ENCODE measurements at regions not wholly inside any gene's neighbourhood (a gene's known extent, or its start where the extent isn't known, plus 50 kb on each side); places are given as distances from the start of the nearest gene placed in this dataset.

DNA sequence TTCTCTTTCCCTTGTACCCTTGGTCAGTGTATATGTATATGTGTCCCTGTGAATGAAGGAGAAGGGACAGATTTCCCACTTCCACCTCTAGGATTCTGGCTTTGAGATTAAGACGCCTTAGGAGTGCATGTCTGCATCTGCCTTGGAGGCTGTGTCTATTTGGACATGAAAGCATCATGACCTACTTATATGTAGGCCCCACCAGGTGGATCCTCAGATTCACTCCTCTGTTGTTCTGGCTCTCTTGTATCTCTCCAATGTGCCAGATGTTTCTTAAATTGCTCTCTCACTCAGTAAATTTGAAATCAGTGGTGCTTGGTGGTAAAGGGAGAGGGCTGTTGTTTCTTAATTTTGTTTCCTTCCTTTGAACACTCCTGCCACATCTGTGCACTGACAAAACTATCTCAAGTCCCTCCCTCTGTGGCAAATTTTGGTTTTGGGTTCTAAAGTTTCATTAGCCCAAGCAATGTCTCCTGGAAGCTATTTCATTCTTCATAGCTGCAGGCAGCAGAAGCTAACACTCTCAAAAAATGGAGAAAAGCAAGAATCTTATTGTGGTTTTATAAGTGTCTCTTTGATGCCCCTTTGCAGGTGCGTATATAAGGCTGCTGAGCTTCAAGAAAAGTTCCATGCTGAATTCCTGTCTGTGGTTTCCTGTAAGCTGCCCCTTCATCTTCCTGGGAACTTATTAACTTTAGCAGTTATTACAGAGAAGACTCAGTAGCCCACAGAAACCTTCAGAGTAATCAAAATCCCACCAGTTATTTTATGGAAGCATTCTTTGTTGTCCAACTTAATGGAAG lies 179.7 kb upstream of the SETBP1 start:
- H3K9me3 ChIP-seq (ENCODE audit: control insufficient read depth, insufficient read depth, low read depth, low read length): no peaks in the 10 kb centered on the region
- H3K36me3 ChIP-seq (ENCODE audit: control insufficient read depth in 2 of 2, insufficient read depth in 1 of 2, low read length in 2 of 2): no peaks in the 10 kb centered on the region
- ChIA-PET CTCF (interaction anchor here (0.6 kb wide), 1 partner anchor 930 kb away, joined by 3 read pairs; no protein-coding TSS in a partner anchor), POLR2A (no interaction called here)
- no peak overlapping the region for H3K27ac ChIP-seq (ENCODE audit: extremely low read depth, low read depth, low read length)
- no peaks in the 10 kb centered on the region for H3K4me1 ChIP-seq (ENCODE audit: control insufficient read depth, insufficient read depth, low read length)
- no peak for TF ChIP-seq ZNF768 (tag by site-specific recombination; IDR thresholded peaks at IDR 0.05)
- TF ChIP-seq ZNF132 (tag by site-specific recombination; IDR thresholded peaks at IDR 0.05; ENCODE audit: borderline replicate concordance): no peak
- TF ChIP-seq ZNF510 (tag by site-specific recombination; IDR thresholded peaks at IDR 0.05; ENCODE audit: insufficient replicate concordance): no peak
- TF ChIP-seq ZNF701 (tag by site-specific recombination; IDR thresholded peaks at IDR 0.05): no peak
- TF ChIP-seq ZBTB10 (tag by site-specific recombination; IDR thresholded peaks at IDR 0.05): no peak
- no peak for TF ChIP-seq ZNF391 (tag by site-specific recombination; IDR thresholded peaks at IDR 0.05; ENCODE audit: borderline replicate concordance, low read depth)
- no peak for TF ChIP-seq ZNF660 (tag by site-specific recombination; IDR thresholded peaks at IDR 0.05)
- TF ChIP-seq ZNF76 (tag by site-specific recombination; IDR thresholded peaks at IDR 0.05; ENCODE audit: borderline replicate concordance, low read depth): no peak
- H3K4me3 ChIP-seq (ENCODE audit: low read depth, low read length): no peak overlapping the region

DNA sequence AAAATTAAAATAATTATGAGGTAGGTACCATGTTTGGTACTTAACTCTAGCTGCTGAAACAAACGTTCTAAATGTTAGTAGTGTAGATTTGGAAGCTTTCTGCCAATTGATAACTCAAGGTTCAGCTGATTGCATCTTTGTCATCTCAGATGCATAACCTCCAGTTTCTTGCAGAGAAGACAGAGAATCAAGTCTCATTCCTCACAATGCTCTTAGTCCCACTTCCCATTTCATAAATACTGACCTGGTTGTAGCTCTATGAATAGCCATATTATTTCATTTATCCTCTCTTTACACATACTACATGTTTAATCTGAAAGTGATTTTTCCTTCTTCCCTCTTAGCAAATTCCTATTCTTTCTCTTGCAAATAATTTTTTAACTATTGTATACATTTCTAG lies 178.5 kb upstream of the SETBP1 start:
- no peak overlapping the region for H3K27ac ChIP-seq (ENCODE audit: extremely low read depth, low read depth, low read length)
- H3K4me3 ChIP-seq (ENCODE audit: low read depth, low read length): no peak overlapping the region
- POLR2A ChIA-PET: no interaction called here
- H3K9me3 ChIP-seq (ENCODE audit: control insufficient read depth, insufficient read depth, low read depth, low read length): no peaks in the 10 kb centered on the region
- CTCF ChIA-PET: interaction anchor here (0.7 kb wide), 1 partner anchor 29 kb away, joined by 3 read pairs; no protein-coding TSS in a partner anchor
- H3K36me3 ChIP-seq (ENCODE audit: control insufficient read depth in 2 of 2, insufficient read depth in 1 of 2, low read length in 2 of 2): no peaks in the 10 kb centered on the region
- no peaks in the 10 kb centered on the region for H3K4me1 ChIP-seq (ENCODE audit: control insufficient read depth, insufficient read depth, low read length)
- no peak for TF ChIP-seq ZNF596 (tag by site-specific recombination; IDR thresholded peaks at IDR 0.05)
- no peak for TF ChIP-seq ZNF555 (tag by site-specific recombination; conservative IDR thresholded peaks at IDR 0.05)
- TF ChIP-seq ZBTB48 (tag by site-specific recombination; IDR thresholded peaks at IDR 0.05): no peak
- no peak for TF ChIP-seq ZFHX2 (tag by site-specific recombination; conservative IDR thresholded peaks at IDR 0.05)
- no peak for TF ChIP-seq ZNF704 (tag by site-specific recombination; IDR thresholded peaks at IDR 0.05)
- TF ChIP-seq ZNF707 (tag by site-specific recombination; IDR thresholded peaks at IDR 0.05): no peak
- TF ChIP-seq TCF7L2 (IDR thresholded peaks at IDR 0.05; ENCODE audit: borderline replicate concordance, low read depth, low read length): no peak
- TF ChIP-seq ZFP41 (tag by site-specific recombination; IDR thresholded peaks at IDR 0.05; ENCODE audit: borderline replicate concordance): no peak
- no peak for TF ChIP-seq ZFP3 (tag by site-specific recombination; IDR thresholded peaks at IDR 0.05; ENCODE audit: low read depth)
- TF ChIP-seq GLI2 (tag by site-specific recombination; IDR thresholded peaks at IDR 0.05; ENCODE audit: borderline replicate concordance, low read depth): no peak
- TF ChIP-seq ZNF280D (tag by site-specific recombination; IDR thresholded peaks at IDR 0.05): no peak
- TF ChIP-seq ZNF571 (tag by site-specific recombination; IDR thresholded peaks at IDR 0.05): no peak
- no peak for TF ChIP-seq ZNF24 (tag by site-specific recombination; IDR thresholded peaks at IDR 0.05)
- TF ChIP-seq ZNF214 (tag by site-specific recombination; IDR thresholded peaks at IDR 0.05; ENCODE audit: borderline replicate concordance): no peak
- TF ChIP-seq, protein P1, sequence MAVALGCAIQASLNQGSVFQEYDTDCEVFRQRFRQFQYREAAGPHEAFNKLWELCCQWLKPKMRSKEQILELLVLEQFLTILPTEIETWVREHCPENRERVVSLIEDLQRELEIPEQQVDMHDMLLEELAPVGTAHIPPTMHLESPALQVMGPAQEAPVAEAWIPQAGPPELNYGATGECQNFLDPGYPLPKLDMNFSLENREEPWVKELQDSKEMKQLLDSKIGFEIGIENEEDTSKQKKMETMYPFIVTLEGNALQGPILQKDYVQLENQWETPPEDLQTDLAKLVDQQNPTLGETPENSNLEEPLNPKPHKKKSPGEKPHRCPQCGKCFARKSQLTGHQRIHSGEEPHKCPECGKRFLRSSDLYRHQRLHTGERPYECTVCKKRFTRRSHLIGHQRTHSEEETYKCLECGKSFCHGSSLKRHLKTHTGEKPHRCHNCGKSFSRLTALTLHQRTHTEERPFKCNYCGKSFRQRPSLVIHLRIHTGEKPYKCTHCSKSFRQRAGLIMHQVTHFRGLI (tag by site-specific recombination; IDR thresholded peaks at IDR 0.05): no peak
- no peak for TF ChIP-seq ZNF792 (tag by site-specific recombination; IDR thresholded peaks at IDR 0.05)
- TF ChIP-seq ZSCAN4 (tag by site-specific recombination; IDR thresholded peaks at IDR 0.05): no peak

Data from HEK293 (cell line).